ENCODE measurements at regions not wholly inside any gene's neighbourhood (a gene's known extent, or its start where the extent isn't known, plus 50 kb on each side); places are given as distances from the start of the nearest gene placed in this dataset.

DNA sequence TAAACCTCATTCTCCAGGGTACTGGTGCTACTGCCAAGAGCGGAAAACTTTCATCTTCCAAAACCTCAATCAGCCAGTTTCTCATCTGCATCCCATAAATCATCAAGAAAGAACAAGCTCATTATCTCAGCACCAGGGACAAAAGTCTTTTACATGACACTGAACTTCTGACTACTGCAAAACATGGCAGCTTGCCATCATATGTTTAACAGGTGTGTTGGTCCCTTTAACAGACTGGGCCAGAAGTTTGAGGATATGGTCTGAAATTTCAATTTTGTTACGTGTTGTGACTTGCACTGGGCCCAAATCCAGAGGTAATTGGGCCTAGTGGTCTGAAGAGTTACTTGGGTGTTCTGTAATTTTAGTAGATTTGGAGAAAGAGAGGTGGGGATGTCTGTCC is 305.4 kb upstream of the SEL1L start:
- DNase-seq: no peak
- WGBS: 65% methylated on average over 2 of the region's 2 CpGs

DNA sequence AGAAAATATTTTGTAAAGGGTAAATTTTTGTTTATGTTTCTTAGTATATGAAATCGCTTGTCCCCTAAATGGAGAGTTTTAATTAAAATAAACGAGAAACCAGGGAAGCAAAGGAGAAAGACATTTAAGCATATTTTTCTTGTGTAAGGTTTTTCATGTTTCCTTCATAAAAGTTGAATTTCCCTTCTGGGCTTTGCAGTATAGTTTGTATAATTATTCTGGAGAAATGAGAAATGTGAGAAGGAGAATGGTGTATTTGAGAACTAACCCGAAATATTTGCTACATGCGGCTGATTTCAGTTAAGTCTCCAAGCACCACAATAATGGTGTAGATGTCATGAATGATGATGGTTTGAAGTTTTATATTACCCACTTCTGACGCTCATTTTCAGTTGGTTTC is 307.7 kb upstream of the SEL1L start:
- H3K23ac ChIP-seq (ENCODE audit: low read length in 2 of 2): no peak overlapping the region
- H3K9me3 ChIP-seq (ENCODE audit: control insufficient read depth, low read length): peaks cover 9% of the 10 kb centered on the region
- no peak overlapping the region for H2BK120ac ChIP-seq (ENCODE audit: low read depth, low read length)
- no peak overlapping the region for H3K4me3 ChIP-seq (ENCODE audit: insufficient read depth in 1 of 2, low read depth in 1 of 2, low read length in 2 of 2)
- no peaks in the 10 kb centered on the region for H3K4me1 ChIP-seq (ENCODE audit: control insufficient read depth, insufficient read depth, low read depth, low read length)
- H2BK12ac ChIP-seq (ENCODE audit: low read length in 2 of 2): no peak overlapping the region
- no peak overlapping the region for H4K8ac ChIP-seq (ENCODE audit: low read length)
- no peak overlapping the region for H2BK5ac ChIP-seq (ENCODE audit: low read depth, low read length, poor library complexity, severe bottlenecking)
- no peak overlapping the region for H3K9ac ChIP-seq (ENCODE audit: low read length)
- DNase-seq: no peak
- no peak overlapping the region for H3K14ac ChIP-seq (ENCODE audit: low read length in 2 of 2)
- H3K36me3 ChIP-seq (ENCODE audit: control insufficient read depth in 1 of 2, insufficient read depth in 2 of 2, low read depth in 1 of 2, low read length in 2 of 2): no peaks in the 10 kb centered on the region
- no peak overlapping the region for H3K4ac ChIP-seq (ENCODE audit: low read depth in 1 of 2, low read length in 2 of 2)
- 90% methylated on average over 4 of the region's 5 CpGs for WGBS
- H3K27ac ChIP-seq (ENCODE audit: low read length, poor library complexity, severe bottlenecking): no peak overlapping the region
- H3K27me3 ChIP-seq (ENCODE audit: control insufficient read depth in 1 of 2, insufficient read depth in 1 of 2, low read length in 2 of 2): no peaks in the 10 kb centered on the region
- no peak overlapping the region for H2AFZ ChIP-seq (ENCODE audit: low read depth, low read length)
- H3K79me1 ChIP-seq (replicated peaks; ENCODE audit: low read length, poor library complexity, severe bottlenecking): no peaks in the 10 kb centered on the region
- H3K4me2 ChIP-seq (ENCODE audit: low read length, poor library complexity, severe bottlenecking): no peak overlapping the region
- no peak overlapping the region for H3K18ac ChIP-seq (ENCODE audit: low read depth in 1 of 2, low read length in 2 of 2)
- H4K91ac ChIP-seq (ENCODE audit: low read length): no peak overlapping the region
- H2AK5ac ChIP-seq (ENCODE audit: low read length, severe bottlenecking): no peak overlapping the region
- H2BK15ac ChIP-seq (ENCODE audit: low read depth, poor library complexity, severe bottlenecking): no peak overlapping the region

More for the DNA sequence above, 305.4 kb upstream of the SEL1L start:
- Histone ChIP-seq H2BK15ac (ENCODE audit: low read depth, poor library complexity, severe bottlenecking) (no peak overlapping the region), H3K9me3 (ENCODE audit: control insufficient read depth, low read length) (peaks cover 16% of the 10 kb centered on the region), H3K27ac (ENCODE audit: low read length, poor library complexity, severe bottlenecking) (no peak overlapping the region), H3K14ac (ENCODE audit: low read length in 2 of 2) (no peak overlapping the region), H2BK120ac (ENCODE audit: low read depth, low read length) (no peak overlapping the region), H3K79me1 (replicated peaks; ENCODE audit: low read length, poor library complexity, severe bottlenecking) (no peaks in the 10 kb centered on the region), H3K4ac (ENCODE audit: low read depth in 1 of 2, low read length in 2 of 2) (no peak overlapping the region), H2BK12ac (ENCODE audit: low read length in 2 of 2) (no peak overlapping the region), H3K9ac (ENCODE audit: low read length) (no peak overlapping the region), H2AK5ac (ENCODE audit: low read length, severe bottlenecking) (no peak overlapping the region), H3K4me2 (ENCODE audit: low read length, poor library complexity, severe bottlenecking) (no peak overlapping the region), H3K18ac (ENCODE audit: low read depth in 1 of 2, low read length in 2 of 2) (no peak overlapping the region), H2BK5ac (ENCODE audit: low read depth, low read length, poor library complexity, severe bottlenecking) (no peak overlapping the region), H2AFZ (ENCODE audit: low read depth, low read length) (no peak overlapping the region), H3K23ac (ENCODE audit: low read length in 2 of 2) (no peak overlapping the region), H4K91ac (ENCODE audit: low read length) (no peak overlapping the region), H3K4me3 (ENCODE audit: insufficient read depth in 1 of 2, low read depth in 1 of 2, low read length in 2 of 2) (no peak overlapping the region), H4K8ac (ENCODE audit: low read length) (no peak overlapping the region), H3K27me3 (ENCODE audit: control insufficient read depth in 1 of 2, insufficient read depth in 1 of 2, low read length in 2 of 2) (no peaks in the 10 kb centered on the region), H3K36me3 (ENCODE audit: control insufficient read depth in 1 of 2, insufficient read depth in 2 of 2, low read depth in 1 of 2, low read length in 2 of 2) (no peaks in the 10 kb centered on the region), H3K4me1 (ENCODE audit: control insufficient read depth, insufficient read depth, low read depth, low read length) (no peaks in the 10 kb centered on the region)

- H2AFZ ChIP-seq (ENCODE audit: low read depth, low read length): no peak overlapping the region
- WGBS: 80% methylated on average over 3 of the region's 3 CpGs
- H3K4me3 ChIP-seq (ENCODE audit: insufficient read depth in 1 of 2, low read depth in 1 of 2, low read length in 2 of 2): no peak overlapping the region
These were observed 316.1 kb upstream of the SEL1L start for GRCh38 chr14:81849714-81850113.

GRCh38 chr14:81855007-81855406 is 321.4 kb upstream of the SEL1L start:
- Histone ChIP-seq H3K4me2 (ENCODE audit: low read length, poor library complexity, severe bottlenecking) (no peak overlapping the region), H3K27me3 (ENCODE audit: control insufficient read depth in 1 of 2, insufficient read depth in 1 of 2, low read length in 2 of 2) (no peaks in the 10 kb centered on the region), H3K4me3 (ENCODE audit: insufficient read depth in 1 of 2, low read depth in 1 of 2, low read length in 2 of 2) (no peak overlapping the region), H3K23ac (ENCODE audit: low read length in 2 of 2) (no peak overlapping the region), H3K4ac (ENCODE audit: low read depth in 1 of 2, low read length in 2 of 2) (no peak overlapping the region), H2BK12ac (ENCODE audit: low read length in 2 of 2) (no peak overlapping the region), H3K18ac (ENCODE audit: low read depth in 1 of 2, low read length in 2 of 2) (no peak overlapping the region), H3K4me1 (ENCODE audit: control insufficient read depth, insufficient read depth, low read depth, low read length) (no peaks in the 10 kb centered on the region), H3K9me3 (ENCODE audit: control insufficient read depth, low read length) (peaks cover 30% of the 10 kb centered on the region), H2BK15ac (ENCODE audit: low read depth, poor library complexity, severe bottlenecking) (no peak overlapping the region), H3K14ac (ENCODE audit: low read length in 2 of 2) (no peak overlapping the region), H3K36me3 (ENCODE audit: control insufficient read depth in 1 of 2, insufficient read depth in 2 of 2, low read depth in 1 of 2, low read length in 2 of 2) (no peaks in the 10 kb centered on the region), H3K9ac (ENCODE audit: low read length) (no peak overlapping the region), H4K8ac (ENCODE audit: low read length) (no peak overlapping the region), H3K79me1 (replicated peaks; ENCODE audit: low read length, poor library complexity, severe bottlenecking) (no peaks in the 10 kb centered on the region), H2AFZ (ENCODE audit: low read depth, low read length) (no peak overlapping the region), H2BK120ac (ENCODE audit: low read depth, low read length) (no peak overlapping the region), H3K27ac (ENCODE audit: low read length, poor library complexity, severe bottlenecking) (no peak overlapping the region), H2AK5ac (ENCODE audit: low read length, severe bottlenecking) (no peak overlapping the region), H2BK5ac (ENCODE audit: low read depth, low read length, poor library complexity, severe bottlenecking) (no peak overlapping the region), H4K91ac (ENCODE audit: low read length) (no peak overlapping the region)
- WGBS: 89% methylated on average over 1 of the region's 2 CpGs
- no peak for DNase-seq

More at GRCh38 chr14:81849714-81850113, 316.1 kb upstream of the SEL1L start:
- Histone ChIP-seq H3K4me1 (ENCODE audit: control insufficient read depth, insufficient read depth, low read depth, low read length) (no peaks in the 10 kb centered on the region), H2BK15ac (ENCODE audit: low read depth, poor library complexity, severe bottlenecking) (no peak overlapping the region), H3K79me1 (replicated peaks; ENCODE audit: low read length, poor library complexity, severe bottlenecking) (no peaks in the 10 kb centered on the region), H3K36me3 (ENCODE audit: control insufficient read depth in 1 of 2, insufficient read depth in 2 of 2, low read depth in 1 of 2, low read length in 2 of 2) (no peaks in the 10 kb centered on the region), H2BK12ac (ENCODE audit: low read length in 2 of 2) (no peak overlapping the region), H3K4me2 (ENCODE audit: low read length, poor library complexity, severe bottlenecking) (no peak overlapping the region), H3K18ac (ENCODE audit: low read depth in 1 of 2, low read length in 2 of 2) (no peak overlapping the region), H2AK5ac (ENCODE audit: low read length, severe bottlenecking) (no peak overlapping the region), H3K27me3 (ENCODE audit: control insufficient read depth in 1 of 2, insufficient read depth in 1 of 2, low read length in 2 of 2) (no peaks in the 10 kb centered on the region), H3K23ac (ENCODE audit: low read length in 2 of 2) (no peak overlapping the region), H4K91ac (ENCODE audit: low read length) (no peak overlapping the region), H2BK5ac (ENCODE audit: low read depth, low read length, poor library complexity, severe bottlenecking) (no peak overlapping the region), H3K27ac (ENCODE audit: low read length, poor library complexity, severe bottlenecking) (no peak overlapping the region), H3K9me3 (ENCODE audit: control insufficient read depth, low read length) (peaks cover 24% of the 10 kb centered on the region), H3K14ac (ENCODE audit: low read length in 2 of 2) (no peak overlapping the region), H3K4ac (ENCODE audit: low read depth in 1 of 2, low read length in 2 of 2) (no peak overlapping the region), H2BK120ac (ENCODE audit: low read depth, low read length) (no peak overlapping the region), H3K9ac (ENCODE audit: low read length) (no peak overlapping the region), H4K8ac (ENCODE audit: low read length) (no peak overlapping the region)
- DNase-seq: no peak
